GM12874 (cell line): ENCODE measurements at regions not wholly inside any gene's neighbourhood (a gene's known extent, or its start where the extent isn't known, plus 50 kb on each side); places are given as distances from the start of the nearest gene placed in this dataset.

Experiments
- TF ChIP-seq, protein P1 (sequence below): IDR thresholded peaks from 2 replicates; pipeline ENCODE4 v1.5.1; 2011; ENCODE audit warnings: low read depth, mild to moderate bottlenecking, control low read depth, low read length, moderate library complexity; ENCODE audit not compliant: insufficient read depth

DNA sequence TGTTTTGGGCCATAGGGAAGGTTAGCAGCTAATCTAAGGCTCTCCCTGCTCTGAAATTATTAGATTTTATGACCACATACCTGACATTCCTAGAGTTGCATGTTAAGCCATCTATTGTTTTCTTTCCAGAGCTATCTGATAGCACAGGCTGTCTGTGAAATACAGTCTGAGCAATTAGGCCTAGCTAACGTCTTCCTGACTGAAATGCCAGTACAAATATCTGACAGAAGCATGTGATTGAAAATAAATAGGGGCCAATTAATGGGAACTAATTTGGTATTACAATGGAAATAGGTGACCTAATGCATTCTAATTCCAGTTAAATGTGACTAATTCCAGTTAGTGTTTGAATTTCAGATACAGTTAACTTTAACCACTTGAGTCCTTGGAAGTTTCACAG is 115.2 kb downstream of the C12orf75 start:
- TF ChIP-seq, protein P1, sequence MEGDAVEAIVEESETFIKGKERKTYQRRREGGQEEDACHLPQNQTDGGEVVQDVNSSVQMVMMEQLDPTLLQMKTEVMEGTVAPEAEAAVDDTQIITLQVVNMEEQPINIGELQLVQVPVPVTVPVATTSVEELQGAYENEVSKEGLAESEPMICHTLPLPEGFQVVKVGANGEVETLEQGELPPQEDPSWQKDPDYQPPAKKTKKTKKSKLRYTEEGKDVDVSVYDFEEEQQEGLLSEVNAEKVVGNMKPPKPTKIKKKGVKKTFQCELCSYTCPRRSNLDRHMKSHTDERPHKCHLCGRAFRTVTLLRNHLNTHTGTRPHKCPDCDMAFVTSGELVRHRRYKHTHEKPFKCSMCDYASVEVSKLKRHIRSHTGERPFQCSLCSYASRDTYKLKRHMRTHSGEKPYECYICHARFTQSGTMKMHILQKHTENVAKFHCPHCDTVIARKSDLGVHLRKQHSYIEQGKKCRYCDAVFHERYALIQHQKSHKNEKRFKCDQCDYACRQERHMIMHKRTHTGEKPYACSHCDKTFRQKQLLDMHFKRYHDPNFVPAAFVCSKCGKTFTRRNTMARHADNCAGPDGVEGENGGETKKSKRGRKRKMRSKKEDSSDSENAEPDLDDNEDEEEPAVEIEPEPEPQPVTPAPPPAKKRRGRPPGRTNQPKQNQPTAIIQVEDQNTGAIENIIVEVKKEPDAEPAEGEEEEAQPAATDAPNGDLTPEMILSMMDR: no peak

DNA sequence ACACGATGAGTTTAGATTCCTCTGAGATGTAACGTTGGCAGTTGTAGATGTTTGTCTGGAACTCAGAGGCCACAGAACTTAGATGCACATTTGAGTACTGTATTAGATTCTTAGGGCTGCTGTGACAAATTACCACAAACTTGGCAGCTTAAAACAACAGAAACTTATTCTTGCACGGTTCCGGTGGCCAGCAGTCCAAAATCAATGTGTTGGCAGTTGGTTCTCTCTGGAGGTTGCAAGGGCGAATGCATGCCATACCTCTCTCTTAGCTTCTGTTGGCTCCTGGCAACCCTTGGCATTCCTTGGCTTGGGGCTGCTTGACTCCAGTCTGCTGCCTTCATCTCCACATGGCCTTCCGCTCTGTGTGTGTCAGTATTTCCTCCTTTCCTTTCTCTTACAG is 118.9 kb downstream of the C12orf75 start:
- TF ChIP-seq, protein P1: no peak

DNA sequence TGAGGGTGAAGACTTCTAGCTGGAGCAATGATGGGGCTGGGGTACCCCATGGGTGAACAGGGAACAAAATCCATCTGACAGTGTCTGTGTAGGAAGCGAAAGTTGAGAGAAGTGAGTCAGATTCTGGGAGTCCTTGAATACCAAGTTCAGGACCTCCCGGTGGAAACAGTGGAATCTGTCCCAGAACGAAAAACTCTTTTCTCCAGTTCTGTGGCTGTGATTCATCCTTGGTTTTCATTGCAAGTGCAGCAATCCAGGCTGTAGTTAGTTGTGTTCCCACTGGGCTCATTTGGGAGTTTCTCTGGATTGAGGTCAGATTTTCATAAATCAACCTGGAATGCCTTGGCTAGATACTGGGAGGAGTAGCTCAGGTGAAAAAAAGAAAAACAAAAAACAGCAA is 120.7 kb downstream of the C12orf75 start:
- TF ChIP-seq, protein P1: no peak

DNA sequence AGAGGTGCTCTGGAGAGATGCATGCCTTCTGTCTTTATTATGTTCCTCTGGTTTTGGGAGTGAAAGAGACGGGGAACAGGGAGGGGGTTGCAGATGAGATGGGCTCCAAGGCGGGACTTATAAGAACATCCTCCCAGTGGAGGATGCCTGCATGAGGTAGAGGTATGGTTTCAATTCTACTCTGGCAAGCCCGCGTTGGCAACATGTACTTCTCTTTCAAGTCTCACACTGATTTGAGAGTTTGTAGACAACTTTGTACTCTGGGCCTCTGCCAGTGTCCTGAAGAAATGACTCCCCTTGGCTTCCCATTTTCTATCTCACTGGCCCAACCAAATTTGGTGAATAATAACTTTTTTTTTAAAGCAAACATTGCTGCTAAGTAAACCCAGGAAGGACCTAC is 121.3 kb downstream of the C12orf75 start:
- TF ChIP-seq, protein P1: no peak

DNA sequence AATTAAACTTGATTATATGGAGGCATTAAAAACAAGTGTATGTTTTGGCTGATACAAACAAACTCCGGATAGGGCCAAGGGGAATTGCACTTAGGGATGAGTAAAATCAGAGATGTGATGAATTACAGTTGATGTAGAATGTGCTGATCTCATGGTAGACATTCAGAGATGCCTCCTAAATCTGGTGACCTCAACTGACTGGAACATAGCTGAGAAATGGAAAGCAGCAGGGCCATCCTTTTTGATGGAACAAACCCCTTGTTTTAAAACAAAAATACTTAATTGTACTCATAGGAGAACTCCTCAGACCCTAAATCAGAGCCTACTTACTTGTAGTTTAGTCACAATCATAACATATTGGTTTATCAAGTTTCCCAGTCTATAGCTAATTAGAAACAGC is 122.8 kb downstream of the C12orf75 start:
- TF ChIP-seq, protein P1: no peak

DNA sequence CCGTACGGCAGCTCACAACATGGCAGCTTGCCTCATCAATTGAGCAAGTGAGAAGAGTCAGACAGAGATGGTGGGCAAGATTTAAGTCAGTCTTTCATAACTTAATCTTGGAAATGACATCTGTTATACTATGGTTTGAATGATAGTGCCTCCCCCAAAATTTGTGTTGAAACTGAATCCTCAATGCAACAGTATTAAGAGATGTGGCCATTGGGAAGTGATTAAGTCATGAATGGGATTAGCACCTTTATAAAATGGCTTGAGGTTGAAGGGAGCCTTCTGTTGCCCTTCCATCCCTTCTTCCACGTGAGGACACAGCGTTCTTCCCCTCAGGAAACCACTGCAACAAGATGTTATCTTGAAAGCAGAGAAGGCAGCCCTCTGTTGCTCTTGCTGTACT is 124.2 kb downstream of the C12orf75 start:
- TF ChIP-seq, protein P1: no peak

DNA sequence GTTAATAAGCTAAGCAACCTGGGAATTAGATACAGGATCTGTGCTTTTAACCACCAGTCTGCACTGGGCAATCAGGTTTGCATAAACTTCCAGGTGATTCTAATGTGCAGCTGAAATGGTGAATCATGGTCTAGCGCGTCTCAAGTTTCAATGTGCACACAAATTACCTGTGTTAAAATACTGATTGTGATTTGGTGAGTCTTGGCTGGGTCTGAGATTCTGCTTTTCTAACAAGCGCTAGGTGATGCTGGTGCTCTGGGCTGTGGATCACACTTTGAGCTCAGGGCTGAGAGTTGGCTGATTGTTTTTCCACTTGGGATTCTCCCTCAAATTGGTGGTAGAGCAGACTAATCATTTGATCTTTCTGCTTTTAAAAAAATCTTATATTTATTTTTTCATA is 124.8 kb downstream of the C12orf75 start:
- TF ChIP-seq, protein P1: no peak

DNA sequence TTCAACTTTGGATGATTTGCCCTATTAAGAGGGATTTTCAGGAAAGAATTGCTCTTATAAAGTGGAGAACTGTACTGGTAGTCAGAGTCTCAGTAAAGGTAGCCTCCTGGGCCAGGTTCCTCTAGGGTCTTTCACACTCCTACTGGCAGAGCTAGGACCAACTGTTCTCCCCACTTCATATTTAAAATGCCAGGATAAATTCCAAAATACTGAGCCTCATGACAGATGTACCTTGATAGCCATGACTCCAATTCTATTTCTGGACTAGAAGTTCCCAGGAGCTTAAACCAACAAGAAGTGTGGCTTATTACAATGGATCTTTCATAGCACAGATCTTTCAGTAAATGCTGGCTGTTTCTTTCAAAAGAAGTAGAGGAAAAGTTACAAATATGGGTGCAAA is 126.5 kb downstream of the C12orf75 start:
- TF ChIP-seq, protein P1: no peak
